B cell (primary cell): ENCODE measurements at regions not wholly inside any gene's neighbourhood (a gene's known extent, or its start where the extent isn't known, plus 50 kb on each side); places are given as distances from the start of the nearest gene placed in this dataset.

ENCODE experiments used
- ATAC-seq: fragments of 200-7000 bp; cut with Tn5 transposase; one replicate; pipeline ENCODE4 v1.10.0; 2021; ENCODE audit warnings: low read depth, mild to moderate bottlenecking, moderate number of reproducible peaks, moderate library complexity
- CTCF ChIA-PET: fragments of 350-600 bp; sonication (Branson Sonifier 250); formaldehyde crosslinking; loops from one replicate; lab custom pipeline; 2021; ENCODE audit warnings: antibody characterized with exemption, inconsistent platforms; lab: Charles Lee
- POLR2A ChIA-PET: fragments of 350-600 bp; sonication (Branson Sonifier 250); formaldehyde crosslinking; loops from one replicate; lab custom pipeline; 2021; ENCODE audit warnings: antibody characterized with exemption; lab: Charles Lee
- DNase-seq: peaks from one replicate; pipeline ENCODE4 v3.0.0; 2013
- H2AFZ ChIP-seq: 2 replicates; pipeline ENCODE4 v1.6.1; 2012; ENCODE audit warnings: mild to moderate bottlenecking, low read depth, low read length; ENCODE audit not compliant: insufficient read depth, poor library complexity, severe bottlenecking
- H3K27ac ChIP-seq, 2 donors: 1 replicate in 1 of 2; 2 replicates in 1 of 2; pipeline ENCODE4 v1.5.1; 2012 to 2013; ENCODE audit warnings: low read length in 2 of 2, mild to moderate bottlenecking in 2 of 2, moderate library complexity in 1 of 2
- H3K27me3 ChIP-seq, 4 experiments: fragments of 200-600 bp in 1 of 4; sonication (generic) in 1 of 4; replicated peaks in 1 of 4; 1 replicate in 2 of 4; 2 replicates in 2 of 4; pipeline versions ENCODE4 v1.6.1 to v1.7.0; 2013 to 2016; ENCODE audit warnings: low read length in 3 of 4, mild to moderate bottlenecking in 2 of 4, mixed read lengths in 1 of 4, moderate library complexity in 1 of 4; ENCODE audit not compliant: insufficient read depth in 4 of 4, control insufficient read depth in 3 of 4; ENCODE audit errors: control extremely low read depth in 1 of 4
- H3K36me3 ChIP-seq, 2 experiments: replicated peaks in 1 of 2; 1 replicate in 1 of 2; 2 replicates in 1 of 2; pipeline versions ENCODE4 v1.6.1 to v1.7.1; 2013; ENCODE audit warnings: low read length in 1 of 2; ENCODE audit not compliant: insufficient read depth in 2 of 2, control insufficient read depth in 1 of 2; ENCODE audit errors: control extremely low read depth in 1 of 2, extremely low read depth in 1 of 2
- H3K4me1 ChIP-seq, 2 donors: fragments of 200-600 bp in 1 of 2; sonication (generic) in 1 of 2; 1 replicate in 1 of 2; 2 replicates in 1 of 2; pipeline versions ENCODE4 v1.5.1 to v1.6.1; 2013 to 2017; ENCODE audit warnings: low read length in 2 of 2; ENCODE audit not compliant: control insufficient read depth in 2 of 2, insufficient read depth in 2 of 2
- H3K4me2 ChIP-seq: replicated peaks from 2 replicates; pipeline ENCODE3; 2012; ENCODE audit warnings: mild to moderate bottlenecking, low read depth, low read length; ENCODE audit not compliant: poor library complexity, severe bottlenecking
- H3K4me3 ChIP-seq, 5 experiments: fragments of 200-600 bp in 1 of 5; sonication (generic) in 1 of 5; 1 replicate in 3 of 5; 2 replicates in 2 of 5; pipeline versions ENCODE4 v1.5.1 to v1.7.0; 2011 to 2016; ENCODE audit warnings: low read length in 4 of 5, mild to moderate bottlenecking in 4 of 5, low read depth in 2 of 5, control low read depth in 1 of 5, moderate library complexity in 1 of 5; ENCODE audit not compliant: insufficient read depth in 1 of 5; ENCODE audit errors: control extremely low read depth in 1 of 5, extremely low read depth in 1 of 5
- H3K79me2 ChIP-seq: fragments of 200-600 bp; sonication (generic); one replicate; pipeline ENCODE4 v1.6.0; 2016; ENCODE audit warnings: low read length; ENCODE audit not compliant: control insufficient read depth, insufficient read depth
- H3K9ac ChIP-seq: fragments of 200-600 bp; sonication (generic); 2 replicates; pipeline ENCODE4 v1.6.1; 2017; ENCODE audit warnings: mild to moderate bottlenecking, low read length, moderate library complexity
- H3K9me3 ChIP-seq, 3 donors: one replicate each; pipeline versions ENCODE4 v1.6.1 to v1.7.1; 2013; ENCODE audit warnings: low read length in 2 of 3; ENCODE audit not compliant: control insufficient read depth in 2 of 3, insufficient read depth in 1 of 3; ENCODE audit errors: control extremely low read depth in 1 of 3
- H4K20me1 ChIP-seq: 2 replicates; pipeline ENCODE4 v1.6.0; 2012; ENCODE audit warnings: mild to moderate bottlenecking, low read length; ENCODE audit not compliant: insufficient read depth, control insufficient read depth, poor library complexity, severe bottlenecking
- H3K27ac Mint-ChIP-seq: one replicate; pipeline ENCODE4 v1.8.0; 2021; ENCODE audit warnings: mixed read lengths
- H3K27me3 Mint-ChIP-seq: one replicate; pipeline ENCODE4 v1.8.0; 2021; ENCODE audit warnings: mixed read lengths
- H3K4me1 Mint-ChIP-seq: one replicate; pipeline ENCODE4 v1.8.0; 2021; ENCODE audit warnings: mixed read lengths
- H3K4me3 Mint-ChIP-seq: one replicate; pipeline ENCODE4 v1.8.0; 2021; ENCODE audit warnings: mixed read lengths
- H3K9me3 Mint-ChIP-seq: one replicate; pipeline ENCODE4 v1.8.0; 2022; ENCODE audit warnings: mixed read lengths; ENCODE audit not compliant: insufficient read depth
- CTCF ChIP-seq: fragments of 200-600 bp; IDR thresholded peaks from one replicate; pipeline ENCODE4 v1.8.0; 2022; ENCODE audit warnings: antibody characterized with exemption, mild to moderate bottlenecking
- EZH2 ChIP-seq: IDR thresholded peaks from 2 replicates; pipeline ENCODE4 v1.6.1; 2012; ENCODE audit warnings: borderline replicate concordance, low read depth, mild to moderate bottlenecking, moderate library complexity, low read length; ENCODE audit not compliant: insufficient read depth, poor library complexity, severe bottlenecking
- WGBS: methylation state at CpG from one replicate; pipeline ENCODE4 v1.1.5; 2013; ENCODE audit warnings: missing lambda C conversion rate; ENCODE audit not compliant: insufficient coverage; 5-methylcytosine and 5-hydroxymethylcytosine counted together
- intact Hi-C: fragments of 100-400 bp; cut with micrococcal nuclease; formaldehyde crosslinking; loops from one replicate; pipeline ENCODE4 v1.10.0; 2022

- Histone ChIP-seq H3K27ac (peak overlapping the region; percentile 96 to 99), H3K9me3 (peaks cover 3 to 40% (median 21%) of the 10 kb centered on the region in 3 donors), H4K20me1 (no peaks in the 10 kb centered on the region), H3K36me3 (no peaks in the 10 kb centered on the region), H3K4me3 (peak overlapping the region; percentile 26 to 53 (median 39)), H2AFZ (peak overlapping the region; percentile 80), H3K9ac (peak overlapping the region; percentile 66), H3K4me2 (peak overlapping the region; percentile 78), H3K4me1 (peaks cover 34 to 35% of the 10 kb centered on the region in 2 donors), H3K79me2 (peaks cover 8% of the 10 kb centered on the region), H3K27me3 (no peaks in the 10 kb centered on the region)
- ChIA-PET POLR2A (interaction anchor here (0.6 to 2.5 kb wide), 8 partner anchors 14 to 374 kb away, joined by 3 to 32 read pairs (median 4); partner anchors contain the start of gene ATF7IP), CTCF (interaction anchor here (0.6 to 5.4 kb wide), 40 partner anchors 12 to 607 kb away, joined by 3 to 89 read pairs (median 8); partner anchors contain the start of gene ATF7IP)
- H3K4me1 Mint-ChIP-seq, result peaks cover 35% of the 10 kb centered on the region
- H3K9me3 Mint-ChIP-seq, result peaks cover 3% of the 10 kb centered on the region
- DNase-seq (peak; percentile 80), ATAC-seq (peak; percentile 79)
- TF ChIP-seq EZH2, result no peak
- TF ChIP-seq CTCF, result no peak
- WGBS, result 54% methylated on average over 2 of the region's 13 CpGs
- H3K4me3 Mint-ChIP-seq, result peak overlapping the region; percentile 88
- no peaks in the 10 kb centered on the region for H3K27me3 Mint-ChIP-seq
- H3K27ac Mint-ChIP-seq, result peak overlapping the region; percentile 100
- intact Hi-C loops, result loop anchor here (1.0 to 5.0 kb wide), 8 partner anchors 127 to 1643 kb away; partner anchors contain the start of genes C12orf60, STRAP and WBP11
Observed at GRCh38 chr12:14239350-14239934, 126.0 kb upstream of the ATF7IP start.
